Fibroblast of gingiva (primary cell): ENCODE measurements at regions not wholly inside any gene's neighbourhood (a gene's known extent, or its start where the extent isn't known, plus 50 kb on each side); places are given as distances from the start of the nearest gene placed in this dataset.

Experiments used
- DNase-seq: peaks from one replicate; pipeline ENCODE4 v3.0.0-alpha.2; 2011; ENCODE audit warnings: low read depth

DNA sequence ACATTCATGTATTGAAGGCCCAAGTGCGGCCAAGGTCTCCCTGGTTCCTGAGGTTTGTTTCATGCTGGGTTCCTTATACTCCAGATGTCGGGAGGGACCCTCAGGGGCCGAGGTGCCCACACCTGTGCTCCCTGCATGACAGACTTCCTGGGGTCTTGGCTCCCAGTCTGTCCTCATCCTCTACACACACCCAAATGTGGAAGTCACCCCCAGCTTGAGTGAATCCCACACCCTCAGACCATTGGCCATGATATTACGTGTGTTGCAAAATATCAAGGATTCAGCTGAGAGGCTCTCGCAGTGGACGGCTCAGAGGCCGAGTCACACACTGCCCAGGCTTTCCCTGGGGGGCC lies 82.2 kb upstream of the DUSP22 start:
- DNase-seq = no peak

DNA sequence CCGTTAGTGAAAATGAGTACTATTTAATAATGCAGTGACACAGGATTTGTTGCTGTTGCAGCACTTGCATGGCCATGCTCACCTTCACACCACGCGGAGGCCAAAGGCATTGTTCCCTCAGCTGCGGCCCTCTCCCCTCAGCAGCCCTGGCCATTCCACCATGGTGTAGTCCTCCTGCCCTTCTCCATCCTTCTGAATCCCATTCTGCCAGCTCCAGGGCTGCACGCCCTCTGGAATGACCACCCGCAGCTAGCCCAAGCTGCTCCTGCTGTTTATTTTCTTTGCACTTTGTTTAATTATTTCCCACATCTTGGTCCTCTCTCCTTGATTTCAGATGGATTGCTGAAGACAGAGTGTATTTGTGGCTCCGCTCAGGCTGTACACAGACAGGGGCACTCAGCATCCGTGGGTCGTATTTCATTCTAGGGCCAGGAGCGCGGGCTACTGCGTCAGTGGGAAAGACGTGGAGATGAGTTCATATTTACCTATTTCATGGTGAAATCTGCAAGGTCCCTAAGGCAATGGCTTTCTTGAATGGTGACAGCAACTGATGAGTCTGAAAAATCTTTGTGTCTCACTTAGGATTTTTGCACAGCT lies 81.4 kb upstream of the DUSP22 start:
- DNase-seq = no peak

GRCh38 chr6:211871-212497 lies 80.3 kb upstream of the DUSP22 start:
- DNase-seq = no peak

GRCh38 chr6:213284-213683 lies 79.0 kb upstream of the DUSP22 start:
- DNase-seq = no peak

GRCh38 chr6:214428-214827 lies 77.9 kb upstream of the DUSP22 start:
- no peak for DNase-seq

GRCh38 chr6:215335-216034 lies 76.8 kb upstream of the DUSP22 start:
- DNase-seq = no peak

DNA sequence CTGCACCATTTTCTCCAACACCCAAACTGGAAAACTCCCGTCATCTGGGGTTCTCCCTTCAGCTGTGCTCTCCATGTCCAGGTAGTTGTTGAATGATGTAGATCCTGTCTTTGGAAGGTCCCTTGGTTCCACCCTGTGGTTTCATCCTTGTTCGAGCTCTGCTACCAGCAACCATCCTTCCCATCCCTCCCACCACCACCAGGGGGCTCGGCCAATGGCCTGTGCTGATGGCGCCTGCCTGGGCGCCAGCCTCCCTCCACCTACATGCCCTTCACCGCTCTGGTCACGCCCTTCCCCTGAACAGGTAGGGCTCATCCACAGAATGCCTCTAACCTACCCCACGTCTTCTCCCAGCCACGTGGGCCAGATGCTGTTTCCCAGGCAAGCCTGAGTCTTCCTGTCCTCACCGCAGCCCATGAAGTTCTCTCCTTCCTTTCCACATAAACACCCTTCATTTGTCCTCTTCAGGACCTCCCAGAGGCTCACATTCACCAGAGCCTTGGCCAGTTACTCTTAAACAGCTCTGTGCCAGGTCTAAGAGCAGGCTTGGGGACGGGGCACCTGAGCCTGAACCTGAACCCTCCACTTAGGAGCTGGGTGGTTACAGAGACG lies 75.1 kb upstream of the DUSP22 start:
- DNase-seq = no peak

GRCh38 chr6:218153-219018 lies 73.9 kb upstream of the DUSP22 start:
- no peak for DNase-seq

DNA sequence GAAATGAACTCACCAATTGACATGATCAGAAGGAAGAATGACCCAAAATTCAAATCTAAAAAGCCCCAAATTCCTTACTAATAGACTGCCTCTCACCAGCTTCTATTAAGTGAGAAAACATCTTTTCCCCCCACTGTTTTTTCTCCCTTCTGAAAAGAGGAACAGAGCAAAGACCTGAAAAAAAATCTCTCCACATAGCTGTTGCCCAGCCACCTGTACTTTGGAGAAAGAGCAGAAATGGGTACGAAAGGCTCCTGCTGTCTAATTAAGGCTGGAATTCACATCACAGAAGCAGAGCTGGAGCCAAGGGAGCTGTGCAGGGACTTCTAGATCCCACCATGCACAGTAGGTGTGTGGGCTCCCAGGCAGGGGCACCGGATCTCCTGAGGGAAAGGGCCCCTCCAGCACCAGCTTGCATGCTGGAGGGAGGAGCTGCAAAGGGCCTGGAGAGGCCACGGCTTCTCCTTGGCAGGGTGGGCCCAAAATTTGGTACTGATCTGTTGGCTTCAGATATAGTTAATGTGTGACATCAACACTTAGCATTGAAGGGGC lies 73.2 kb upstream of the DUSP22 start:
- DNase-seq = no peak

GRCh38 chr6:219641-220198 lies 72.6 kb upstream of the DUSP22 start:
- peak; percentile 9 for DNase-seq

DNA sequence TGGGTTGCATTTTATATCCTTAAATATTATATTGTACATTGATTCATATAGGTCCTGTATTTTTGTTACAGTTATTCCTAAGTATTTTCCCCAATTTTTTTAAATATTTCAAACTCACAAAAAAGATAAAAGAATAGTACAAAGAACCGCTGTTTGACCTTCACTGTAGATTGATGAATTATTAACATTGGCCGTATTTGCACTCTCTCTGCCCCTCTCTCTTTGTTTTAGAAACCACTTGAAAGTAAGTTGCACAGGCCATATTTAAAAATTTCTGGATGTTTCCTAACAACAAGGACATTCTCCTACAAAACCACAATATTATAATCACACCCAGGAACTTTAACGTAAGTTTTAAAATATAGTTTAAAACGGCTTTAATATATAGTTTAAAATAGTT lies 72.0 kb upstream of the DUSP22 start:
- DNase-seq = no peak

DNA sequence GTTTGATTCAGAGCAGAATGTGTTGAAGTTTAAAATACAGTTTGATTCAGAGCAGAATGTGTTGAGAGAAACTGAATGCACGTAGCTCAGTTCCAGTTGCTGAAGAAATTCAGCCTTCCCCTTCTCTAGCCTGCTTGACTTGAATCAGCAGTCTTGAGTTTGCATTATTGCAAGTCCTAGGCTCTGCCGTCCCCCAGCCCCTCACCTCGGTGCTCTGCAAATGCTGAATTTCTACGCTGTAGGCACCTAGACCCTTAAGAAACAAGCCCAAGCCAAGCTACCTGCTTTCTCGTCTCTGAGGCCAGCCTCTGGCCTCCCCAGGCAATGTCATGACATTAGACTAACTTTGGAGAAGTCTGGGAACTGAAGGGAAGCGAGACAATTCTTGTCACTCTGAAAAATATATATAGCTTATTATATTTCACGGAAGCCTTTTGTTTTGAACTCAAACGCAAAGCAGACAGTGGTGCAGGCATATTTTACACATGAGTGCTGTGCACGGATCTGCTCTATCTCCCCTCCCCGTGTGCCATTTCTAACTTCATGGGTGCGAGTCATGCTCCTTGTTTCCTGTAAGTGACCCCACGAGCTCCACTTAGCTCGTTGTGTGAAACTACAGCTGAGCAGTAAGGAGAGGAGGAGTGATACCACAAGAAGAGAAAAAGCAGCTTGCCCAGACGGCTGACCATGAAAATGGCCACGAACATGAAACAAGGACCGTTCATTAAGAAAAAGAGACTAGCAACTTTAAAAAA lies 71.4 kb upstream of the DUSP22 start:
- DNase-seq = no peak

DNA sequence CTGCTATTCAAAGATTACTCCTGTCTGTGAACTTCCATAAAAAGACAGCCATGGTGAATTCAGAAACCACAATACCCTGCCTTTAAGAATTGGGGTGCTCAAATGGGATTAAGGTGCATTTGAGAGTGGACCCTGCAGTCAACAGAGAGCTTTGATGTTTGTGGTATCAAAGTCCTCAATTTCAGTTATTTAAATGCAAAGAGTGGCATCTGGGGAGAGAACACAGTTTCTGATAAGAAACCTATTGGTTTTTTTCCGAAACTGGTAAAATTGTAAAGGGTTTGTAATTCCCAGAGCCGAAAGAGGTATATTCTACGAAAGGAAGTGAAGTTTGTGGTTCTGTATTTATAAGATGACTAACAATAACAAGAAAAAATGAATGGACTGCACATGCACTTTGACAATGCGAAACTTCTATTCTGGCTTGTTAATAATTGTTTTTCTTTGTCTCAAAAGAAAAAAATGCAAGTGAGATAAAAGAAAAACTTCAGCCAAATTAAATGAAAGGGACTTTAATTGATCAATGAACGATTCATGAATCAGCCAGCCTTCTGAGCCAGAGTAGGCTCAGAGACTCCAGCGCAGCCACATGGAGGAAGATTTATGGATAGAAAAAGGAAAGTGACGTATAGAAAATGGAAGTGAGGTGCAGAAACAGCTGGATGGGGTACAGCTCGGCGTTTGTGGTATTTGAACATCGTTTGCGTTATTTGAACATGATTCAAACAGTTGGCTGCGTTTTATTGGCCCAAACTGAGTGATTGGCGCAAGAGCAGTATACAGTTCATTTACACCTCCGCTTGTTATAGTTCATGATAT lies 70.5 kb upstream of the DUSP22 start:
- DNase-seq = no peak

- no peak for DNase-seq
Observed at GRCh38 chr6:222468-222867, 69.8 kb upstream of the DUSP22 start.

DNA sequence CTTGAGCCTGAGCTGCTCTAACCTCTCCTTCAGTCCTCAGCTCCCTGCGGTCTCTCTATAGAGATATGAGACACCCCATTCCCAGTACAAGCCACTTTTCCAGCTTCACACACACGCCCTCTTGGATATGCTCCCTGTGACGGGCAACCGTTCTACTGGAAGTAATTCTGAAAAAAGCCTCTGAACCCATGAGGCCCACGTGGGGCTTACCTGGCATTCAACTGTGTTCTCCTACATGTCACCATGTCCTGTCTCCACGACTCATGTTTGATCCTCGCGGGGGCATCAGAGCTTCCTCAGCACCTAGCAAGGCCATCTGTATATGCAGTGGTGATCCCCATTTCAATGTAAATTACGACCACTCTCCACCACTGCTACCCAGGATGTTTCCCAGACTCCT lies 69.2 kb upstream of the DUSP22 start:
- no peak for DNase-seq

GRCh38 chr6:223763-224162 lies 68.5 kb upstream of the DUSP22 start:
- no peak for DNase-seq

- DNase-seq = no peak
Observed at GRCh38 chr6:224350-224749, 67.9 kb upstream of the DUSP22 start.

- no peak for DNase-seq
Observed at GRCh38 chr6:225121-225721, 67.1 kb upstream of the DUSP22 start.

GRCh38 chr6:225907-226306 lies 66.4 kb upstream of the DUSP22 start:
- no peak for DNase-seq
